NCI-H774 (cell line): ENCODE measurements at regions not wholly inside any gene's neighbourhood (a gene's known extent, or its start where the extent isn't known, plus 50 kb on each side); places are given as distances from the start of the nearest gene placed in this dataset.
"Not testable (repeated sequence)": the region's sequence is repeated elsewhere in the genome, so short reads cannot be mapped to it uniquely, and the experiment has no call there.

Experiments
- DNase-seq: peaks from one replicate; lab custom pipeline; 2025; lab: John Stamatoyannopoulos, UW

- DNase-seq: no peak
Observed at GRCh38 chr5:171542525-171543140, 123.2 kb downstream of the FGF18 start.

- no peak for DNase-seq
Observed at GRCh38 chr5:171543148-171543815, 123.8 kb downstream of the FGF18 start.

GRCh38 chr5:171544913-171545765 lies 125.7 kb downstream of the FGF18 start:
- no peak for DNase-seq

GRCh38 chr5:171549274-171549673 lies 129.8 kb downstream of the FGF18 start:
- no peak for DNase-seq

GRCh38 chr5:171553817-171554216 lies 134.4 kb downstream of the FGF18 start:
- DNase-seq: not testable (repeated sequence)

- DNase-seq: no peak
Observed at GRCh38 chr5:171555160-171555559, 135.7 kb downstream of the FGF18 start.

- no peak for DNase-seq
Observed at GRCh38 chr5:171562822-171563221, 143.4 kb downstream of the FGF18 start.

GRCh38 chr5:171568389-171568788 lies 148.9 kb downstream of the FGF18 start:
- no peak for DNase-seq

GRCh38 chr5:171569065-171569712 lies 149.7 kb downstream of the FGF18 start:
- DNase-seq: no peak

GRCh38 chr5:171570244-171570825 lies 150.9 kb downstream of the FGF18 start:
- no peak for DNase-seq

GRCh38 chr5:171571663-171572062 lies 152.2 kb downstream of the FGF18 start:
- no peak for DNase-seq

- no peak for DNase-seq
Observed at GRCh38 chr5:171573021-171573420, 153.6 kb downstream of the FGF18 start.

GRCh38 chr5:171573451-171574225 lies 154.2 kb downstream of the FGF18 start:
- DNase-seq: no peak

- DNase-seq: no peak
Observed at GRCh38 chr5:171574376-171574775, 154.9 kb downstream of the FGF18 start.

GRCh38 chr5:171575386-171575785 lies 155.9 kb downstream of the FGF18 start:
- no peak for DNase-seq

- no peak for DNase-seq
Observed at GRCh38 chr5:171575808-171576207, 156.4 kb downstream of the FGF18 start.

GRCh38 chr5:171577042-171577758 lies 157.8 kb downstream of the FGF18 start:
- no peak for DNase-seq

- DNase-seq: no peak
Observed at GRCh38 chr5:171578049-171578828, 158.8 kb downstream of the FGF18 start.

GRCh38 chr5:171578829-171579491 lies 159.5 kb downstream of the FGF18 start:
- DNase-seq: no peak
